Epithelial cell of esophagus (primary cell): ENCODE measurements at regions not wholly inside any gene's neighbourhood (a gene's known extent, or its start where the extent isn't known, plus 50 kb on each side); places are given as distances from the start of the nearest gene placed in this dataset.

Experiments used
- DNase-seq: peaks from one replicate; pipeline ENCODE4 v3.0.0; 2010; ENCODE audit warnings: low read depth
- H3K4me3 ChIP-seq: 2 replicates; pipeline ENCODE4 v1.5.1; 2011; ENCODE audit warnings: mild to moderate bottlenecking, low read length, control low read depth
- CTCF ChIP-seq: IDR thresholded peaks from 2 replicates; pipeline ENCODE4 v1.5.1; 2011; ENCODE audit warnings: low read depth, mild to moderate bottlenecking, low read length, control low read depth, inconsistent platforms; ENCODE audit not compliant: insufficient read depth; ENCODE audit errors: missing control alignments

- TF ChIP-seq CTCF: no peak
- no peak for DNase-seq
- H3K4me3 ChIP-seq: no peak overlapping the region
Observed at GRCh38 chr14:71593966-71594365, 338.3 kb upstream of the RGS6 start.

- no peak for DNase-seq
- H3K4me3 ChIP-seq: no peak overlapping the region
- no peak for TF ChIP-seq CTCF
Observed at GRCh38 chr14:71594821-71595220, 337.4 kb upstream of the RGS6 start.

- DNase-seq: no peak
- no peak for TF ChIP-seq CTCF
- no peak overlapping the region for H3K4me3 ChIP-seq
Observed at GRCh38 chr14:71595441-71595840, 336.8 kb upstream of the RGS6 start.

- no peak overlapping the region for H3K4me3 ChIP-seq
- DNase-seq: peak; percentile 66
- no peak for TF ChIP-seq CTCF
Observed at GRCh38 chr14:71597287-71597920, 334.8 kb upstream of the RGS6 start.

DNA sequence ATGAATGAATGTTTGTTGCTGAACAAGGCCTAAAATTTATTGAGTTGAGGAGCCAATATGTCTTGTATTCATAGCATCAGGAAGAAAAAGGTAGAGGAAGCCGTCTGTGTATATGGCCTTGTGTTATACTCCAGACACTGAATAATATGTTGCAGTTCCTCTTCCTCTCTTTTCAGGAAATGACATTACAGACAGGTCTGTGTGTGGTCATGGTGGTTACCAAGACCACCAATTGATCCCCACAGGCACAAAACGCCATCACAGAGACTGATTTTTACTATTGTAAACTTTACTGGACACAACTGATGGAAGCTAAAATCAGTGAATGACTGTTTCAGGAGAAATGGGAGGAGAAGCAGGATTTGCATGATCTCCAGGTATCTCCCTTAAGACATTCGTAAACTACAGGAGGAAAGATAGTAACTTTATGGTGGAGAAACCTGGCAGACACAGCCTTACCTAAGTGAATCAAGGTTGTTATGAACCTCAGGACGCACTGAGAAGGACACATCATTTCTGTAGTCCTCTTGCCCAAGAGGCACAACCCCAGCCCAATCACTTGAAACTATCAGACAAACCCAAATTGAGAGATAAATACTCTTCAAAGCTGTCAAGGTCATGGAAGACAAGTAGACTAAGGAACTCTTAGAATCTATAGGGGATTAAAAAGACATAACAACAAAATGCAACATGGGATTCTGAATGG, 334.1 kb upstream of the RGS6 start:
- H3K4me3 ChIP-seq: no peak overlapping the region
- no peak for TF ChIP-seq CTCF
- no peak for DNase-seq

GRCh38 chr14:71600309-71600708, 331.9 kb upstream of the RGS6 start:
- no peak for DNase-seq
- no peak for TF ChIP-seq CTCF
- no peak overlapping the region for H3K4me3 ChIP-seq

- DNase-seq: no peak
- no peak for TF ChIP-seq CTCF
- no peak overlapping the region for H3K4me3 ChIP-seq
Observed at GRCh38 chr14:71602524-71602923, 329.7 kb upstream of the RGS6 start.
